GM18861 (cell line): ENCODE measurements at regions not wholly inside any gene's neighbourhood (a gene's known extent, or its start where the extent isn't known, plus 50 kb on each side); places are given as distances from the start of the nearest gene placed in this dataset.
"Not testable (repeated sequence)": the region's sequence is repeated elsewhere in the genome, so short reads cannot be mapped to it uniquely, and the experiment has no call there.

ENCODE experiments used
- ATAC-seq: cut with Tn5 transposase; IDR thresholded peaks from one replicate; pipeline ENCODE4 v1.9.1; 2021; ENCODE audit not compliant: unreplicated experiment

DNA sequence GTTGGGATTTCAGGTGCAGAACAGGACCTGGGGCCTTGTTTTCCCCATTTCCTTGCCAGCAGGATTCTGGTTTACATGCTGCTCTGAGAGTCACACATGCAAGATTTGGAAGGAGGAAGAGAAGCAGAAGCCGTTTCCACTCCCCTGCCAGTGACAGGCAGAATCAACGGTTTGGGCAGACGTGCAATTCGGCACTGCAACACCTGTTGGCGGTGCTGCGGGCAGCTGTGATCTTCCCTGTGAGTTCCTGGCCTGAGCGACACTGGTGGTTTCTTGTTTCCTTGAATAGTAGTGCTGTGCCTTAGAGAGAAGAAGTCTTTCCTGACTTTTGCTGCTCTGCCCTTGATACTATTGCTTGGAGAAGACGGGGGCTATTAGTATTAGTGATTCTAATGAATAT is 1126.2 kb downstream of the TYW1 start:
- ATAC-seq: no peak

DNA sequence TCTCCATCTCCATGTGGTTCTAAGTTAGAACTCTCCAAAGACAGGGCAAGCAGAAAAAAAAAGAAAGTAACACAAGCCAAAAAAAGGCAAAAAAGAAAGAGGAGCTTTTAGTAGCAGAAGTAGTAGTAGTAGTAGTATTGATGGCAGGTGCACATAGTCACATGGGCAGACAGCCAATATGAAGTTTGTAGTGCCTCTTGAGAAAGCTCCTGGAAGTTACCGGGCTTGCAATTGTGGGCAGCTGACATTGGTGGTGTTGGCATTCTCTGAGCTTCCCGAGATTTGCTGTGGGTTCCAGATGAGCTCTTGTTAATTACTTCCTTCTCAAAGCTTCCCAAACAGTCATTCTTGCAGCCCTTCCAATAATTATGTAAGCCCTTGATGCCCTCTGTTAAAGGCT is 1128.5 kb downstream of the TYW1 start:
- no peak for ATAC-seq

DNA sequence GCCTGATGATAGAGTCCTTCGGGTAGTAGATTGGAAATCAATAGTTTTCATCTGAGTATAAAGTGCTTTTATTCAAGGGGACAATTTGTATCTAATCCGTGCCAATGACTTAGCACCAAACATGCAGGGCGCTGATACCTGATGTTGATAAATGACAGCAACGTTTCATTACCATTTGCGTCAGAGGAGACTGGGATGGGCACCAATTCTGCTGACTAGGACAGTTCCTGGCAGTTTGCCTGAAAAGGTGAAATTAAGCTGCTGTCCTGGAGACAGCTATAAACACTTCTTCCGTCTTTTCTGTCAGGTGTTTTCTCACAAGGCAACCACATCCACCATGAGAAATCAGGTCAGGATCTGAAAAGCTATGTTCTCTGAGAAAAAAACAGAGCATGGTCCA is 1136.4 kb downstream of the TYW1 start:
- ATAC-seq: no peak

- ATAC-seq: no peak
These were observed 1146.7 kb downstream of the TYW1 start for GRCh38 chr7:68143345-68143744.

- ATAC-seq: no peak
These were observed 1150.3 kb downstream of the TYW1 start for GRCh38 chr7:68146983-68147382.

GRCh38 chr7:68147614-68148238 is 1151.1 kb downstream of the TYW1 start:
- no peak for ATAC-seq

DNA sequence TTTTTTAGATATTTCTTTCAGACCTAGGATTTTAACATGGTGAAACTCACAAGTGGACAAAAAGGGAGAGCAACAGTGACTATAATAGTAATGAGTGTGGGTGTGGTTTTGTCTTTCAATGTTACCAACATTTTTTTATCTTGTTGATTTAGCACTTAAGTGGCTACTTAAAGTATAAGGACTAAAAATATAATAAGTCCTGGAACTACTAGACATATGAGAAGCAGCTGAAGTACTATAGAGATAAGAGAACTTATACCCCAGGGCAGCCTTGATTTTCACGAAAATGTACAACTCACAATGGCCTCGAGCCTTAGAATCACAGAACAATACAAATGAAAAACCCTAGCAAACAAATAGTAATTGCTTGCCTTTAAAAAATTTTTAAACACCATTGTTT is 1151.8 kb downstream of the TYW1 start:
- no peak for ATAC-seq

DNA sequence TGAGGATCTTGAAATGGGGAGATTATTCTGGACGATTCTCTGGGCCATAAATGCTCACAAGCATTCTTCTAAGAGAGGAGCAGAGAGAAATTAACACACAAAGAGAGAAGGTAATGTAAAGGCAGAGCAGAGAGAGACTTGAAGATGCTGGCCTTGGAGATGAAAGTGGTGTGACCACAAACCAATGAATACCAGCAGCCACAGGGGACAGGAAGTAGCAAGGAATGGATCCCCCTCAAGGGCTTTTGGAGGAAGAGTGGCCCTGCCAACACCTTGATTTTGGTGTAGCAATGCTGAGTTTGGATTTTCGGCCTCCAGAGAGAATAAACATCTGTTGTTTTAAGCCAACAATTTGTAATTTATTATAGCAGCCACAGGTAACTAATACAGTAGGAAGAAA is 1155.6 kb downstream of the TYW1 start:
- ATAC-seq: no peak

GRCh38 chr7:68155676-68156075 is 1159.0 kb downstream of the TYW1 start:
- ATAC-seq: no peak

DNA sequence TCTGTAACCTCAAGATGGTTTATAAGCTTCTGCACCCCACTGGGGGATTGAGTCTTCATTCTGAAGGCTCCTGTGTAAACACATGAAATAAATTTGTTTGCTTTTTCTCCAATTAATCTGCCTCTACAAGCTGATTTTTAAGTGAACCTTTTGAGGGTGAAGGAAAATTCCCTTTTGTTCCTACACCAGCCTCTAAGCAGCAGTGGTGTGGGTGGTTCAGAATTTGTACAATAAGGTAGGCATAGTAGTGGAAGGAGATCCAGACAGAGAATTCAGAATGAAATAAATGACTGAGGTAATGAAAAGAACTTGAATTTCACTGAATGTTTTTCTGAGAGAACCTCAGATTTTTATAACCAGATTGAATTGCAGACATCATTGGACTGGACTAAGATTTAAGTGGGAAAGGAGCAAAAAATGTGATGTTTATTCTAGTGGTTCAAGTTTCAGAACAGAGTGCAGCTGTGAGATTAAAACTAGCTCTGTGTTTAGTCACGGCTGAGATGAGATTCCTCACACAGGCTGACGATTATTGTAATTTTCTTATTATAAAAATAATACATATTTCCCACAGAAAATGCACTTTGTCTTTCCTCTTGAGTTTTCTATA is 1162.2 kb downstream of the TYW1 start:
- no peak for ATAC-seq

GRCh38 chr7:68162712-68163111 is 1166.1 kb downstream of the TYW1 start:
- ATAC-seq: no peak

DNA sequence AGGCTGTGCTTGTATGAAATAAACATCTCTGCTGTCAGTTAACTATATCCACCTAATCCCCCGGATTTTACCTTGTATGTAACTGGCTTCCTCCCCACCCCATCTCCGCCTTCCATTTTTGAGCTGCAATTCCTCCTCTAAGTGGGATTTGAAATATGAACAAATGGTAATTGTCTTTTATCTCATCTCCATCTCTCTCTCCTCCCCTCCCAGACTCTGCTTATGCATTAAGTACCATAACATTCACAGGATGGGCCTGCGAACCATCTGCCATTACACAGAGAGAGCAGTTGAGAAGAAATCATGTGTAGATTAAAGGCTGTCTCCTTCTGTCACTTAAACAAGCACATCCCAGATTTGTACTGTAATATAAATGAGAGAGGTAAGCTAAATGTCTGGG is 1169.9 kb downstream of the TYW1 start:
- no peak for ATAC-seq

- no peak for ATAC-seq
These were observed 1176.9 kb downstream of the TYW1 start for GRCh38 chr7:68173513-68173912.

- ATAC-seq: no peak
These were observed 1180.3 kb downstream of the TYW1 start for GRCh38 chr7:68176974-68177373.

- ATAC-seq: no peak
These were observed 1184.1 kb downstream of the TYW1 start for GRCh38 chr7:68180761-68181160.

GRCh38 chr7:68183176-68183575 is 1186.5 kb downstream of the TYW1 start:
- ATAC-seq: no peak

GRCh38 chr7:68185631-68186456 is 1189.2 kb downstream of the TYW1 start:
- no peak for ATAC-seq

DNA sequence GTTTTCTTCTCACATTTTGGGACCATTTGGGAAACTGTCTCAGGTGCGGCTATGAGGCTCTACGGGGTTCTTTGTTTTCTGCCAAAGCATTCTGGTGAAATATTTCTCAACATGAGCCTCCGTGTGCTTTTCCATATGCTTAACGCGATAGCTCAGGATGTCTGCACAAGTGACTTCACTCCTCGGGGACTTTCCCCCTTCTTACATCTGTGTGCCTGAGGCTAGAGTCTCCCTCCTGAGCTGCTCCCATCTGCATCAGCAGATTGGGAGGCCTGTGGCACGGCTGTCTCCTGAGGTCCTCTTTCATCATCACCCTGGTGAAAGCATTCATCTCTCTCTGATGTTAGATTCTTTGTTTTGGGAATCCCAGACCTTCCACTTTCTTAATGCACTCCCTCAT is 1190.9 kb downstream of the TYW1 start:
- no peak for ATAC-seq

DNA sequence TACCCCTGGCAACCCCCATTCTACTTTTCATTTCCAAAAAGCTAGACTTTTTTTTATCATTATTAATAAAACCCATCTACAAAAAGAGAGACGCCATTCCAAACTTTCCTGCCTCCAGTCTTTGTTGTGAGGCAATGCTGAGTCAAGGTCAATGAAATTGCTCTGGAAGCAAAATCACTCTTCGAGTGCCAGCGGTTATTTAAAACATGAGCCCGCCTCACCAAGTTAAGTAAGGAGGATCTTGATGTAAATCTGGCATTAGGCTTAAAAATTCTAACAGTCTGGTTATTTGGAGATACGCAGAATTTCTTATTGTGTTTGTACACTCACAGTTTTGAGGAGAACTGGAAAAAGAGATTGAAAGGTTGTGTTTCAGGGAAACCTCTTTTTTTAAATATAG is 1196.3 kb downstream of the TYW1 start:
- no peak for ATAC-seq

GRCh38 chr7:68195642-68196041 is 1199.0 kb downstream of the TYW1 start:
- ATAC-seq: not testable (repeated sequence)

GRCh38 chr7:68200051-68200670 is 1203.5 kb downstream of the TYW1 start:
- no peak for ATAC-seq

DNA sequence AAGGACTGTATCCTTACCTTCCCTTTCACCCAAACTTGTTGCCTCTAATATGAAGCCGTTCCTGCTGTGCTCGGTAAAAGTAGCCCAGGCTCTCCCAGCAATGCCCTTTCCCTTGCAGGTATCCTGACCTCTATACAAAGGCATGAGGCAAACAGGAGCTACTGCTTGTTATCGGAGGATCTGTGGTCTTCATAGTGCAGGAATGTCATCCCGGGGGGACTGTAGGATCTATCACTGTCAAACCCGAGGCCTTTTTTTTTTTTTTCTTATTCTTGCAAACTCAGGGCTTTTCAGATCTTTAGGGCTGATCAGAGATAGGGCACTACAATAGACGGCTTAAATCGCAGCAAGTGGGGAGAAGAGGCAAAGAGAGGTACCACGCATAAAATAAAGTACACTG is 1206.6 kb downstream of the TYW1 start:
- ATAC-seq: no peak
